Activated CD4-positive, alpha-beta T cell treated with anti-CD3 and anti-CD28 coated beads for 4 hours (primary cell): ENCODE measurements at regions not wholly inside any gene's neighbourhood (a gene's known extent, or its start where the extent isn't known, plus 50 kb on each side); places are given as distances from the start of the nearest gene placed in this dataset.

Source experiments
- DNase-seq, 2 donors: peaks; one replicate each; pipeline ENCODE4 v3.0.0-alpha.2; 2020

- DNase-seq, result no peak
These were observed 805.9 kb downstream of the TLE1 start for GRCh38 chr9:80883426-80883825.

GRCh38 chr9:80881940-80882339, 807.4 kb downstream of the TLE1 start:
- no peak for DNase-seq

GRCh38 chr9:80881320-80881719, 808.0 kb downstream of the TLE1 start:
- no peak for DNase-seq

GRCh38 chr9:80878556-80878955, 810.8 kb downstream of the TLE1 start:
- DNase-seq, result no peak

- no peak for DNase-seq
These were observed 813.4 kb downstream of the TLE1 start for GRCh38 chr9:80875947-80876346.

- no peak for DNase-seq
These were observed 815.1 kb downstream of the TLE1 start for GRCh38 chr9:80874276-80874675.

GRCh38 chr9:80873861-80874260, 815.5 kb downstream of the TLE1 start:
- no peak for DNase-seq

- no peak for DNase-seq
These were observed 817.8 kb downstream of the TLE1 start for GRCh38 chr9:80871596-80871995.

GRCh38 chr9:80867731-80868130, 821.6 kb downstream of the TLE1 start:
- DNase-seq, result no peak

- DNase-seq, result no peak
These were observed 822.6 kb downstream of the TLE1 start for GRCh38 chr9:80866576-80867227.

- no peak for DNase-seq
These were observed 823.2 kb downstream of the TLE1 start for GRCh38 chr9:80866121-80866520.

- DNase-seq, result no peak
These were observed 846.3 kb downstream of the TLE1 start for GRCh38 chr9:80843028-80843427.

GRCh38 chr9:80842389-80842788, 847.0 kb downstream of the TLE1 start:
- no peak for DNase-seq

GRCh38 chr9:80841888-80842287, 847.5 kb downstream of the TLE1 start:
- DNase-seq, result no peak

GRCh38 chr9:80839821-80840675, 849.3 kb downstream of the TLE1 start:
- no peak for DNase-seq

GRCh38 chr9:80836013-80836412, 853.3 kb downstream of the TLE1 start:
- DNase-seq, result no peak

GRCh38 chr9:80831751-80832150, 857.6 kb downstream of the TLE1 start:
- no peak for DNase-seq

- no peak for DNase-seq
These were observed 877.7 kb downstream of the TLE1 start for GRCh38 chr9:80811656-80812055.

GRCh38 chr9:80811003-80811402, 878.3 kb downstream of the TLE1 start:
- DNase-seq, result no peak

- DNase-seq, result no peak
These were observed 882.7 kb downstream of the TLE1 start for GRCh38 chr9:80806671-80807070.

- DNase-seq, result no peak
These were observed 884.5 kb downstream of the TLE1 start for GRCh38 chr9:80804873-80805272.

GRCh38 chr9:80797831-80798688, 891.3 kb downstream of the TLE1 start:
- DNase-seq, result no peak

GRCh38 chr9:80797101-80797829, 892.1 kb downstream of the TLE1 start:
- no peak for DNase-seq
